ENCODE measurements at regions not wholly inside any gene's neighbourhood (a gene's known extent, or its start where the extent isn't known, plus 50 kb on each side); places are given as distances from the start of the nearest gene placed in this dataset.

DNA sequence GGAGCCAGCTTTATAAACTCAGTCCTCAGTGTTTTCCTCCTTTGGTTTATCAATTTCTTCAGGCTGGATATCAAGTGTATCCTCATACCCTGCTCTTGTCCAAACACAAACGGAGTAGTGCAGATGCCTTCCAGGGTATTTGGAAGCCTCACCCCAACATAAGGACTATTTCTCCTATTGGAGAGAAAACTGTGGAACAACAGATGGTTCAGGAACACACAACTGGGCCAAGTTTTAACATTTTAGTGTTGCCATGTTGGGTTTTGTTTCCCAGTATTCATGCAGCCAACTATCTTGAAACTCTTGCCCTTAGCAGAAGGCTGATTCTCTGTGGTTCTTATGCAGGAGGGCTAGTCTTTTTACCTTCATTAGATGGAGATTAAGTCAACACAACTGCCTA lies 398.1 kb downstream of the GABRB3 start:
- DNase-seq, result no peak

DNA sequence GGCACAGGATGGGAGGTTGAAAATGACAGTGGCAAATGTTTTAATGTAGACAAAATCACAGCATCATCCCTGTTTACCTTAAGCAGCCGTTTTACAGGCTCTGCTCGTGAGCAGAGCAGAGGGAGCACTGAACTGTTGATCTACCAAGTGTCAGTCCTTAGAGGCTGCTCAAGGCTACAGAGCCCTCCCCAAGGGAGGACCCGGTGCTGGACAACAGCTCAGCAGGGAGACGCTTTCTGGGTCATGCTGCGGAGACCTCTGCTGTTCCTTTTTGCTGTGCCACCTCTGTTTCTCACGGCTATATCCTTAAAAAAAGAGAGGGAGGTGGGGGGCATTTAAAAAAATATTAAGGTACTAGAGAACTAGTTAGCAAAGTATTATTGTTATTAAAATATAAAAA lies 400.2 kb downstream of the GABRB3 start:
- no peak for DNase-seq

DNA sequence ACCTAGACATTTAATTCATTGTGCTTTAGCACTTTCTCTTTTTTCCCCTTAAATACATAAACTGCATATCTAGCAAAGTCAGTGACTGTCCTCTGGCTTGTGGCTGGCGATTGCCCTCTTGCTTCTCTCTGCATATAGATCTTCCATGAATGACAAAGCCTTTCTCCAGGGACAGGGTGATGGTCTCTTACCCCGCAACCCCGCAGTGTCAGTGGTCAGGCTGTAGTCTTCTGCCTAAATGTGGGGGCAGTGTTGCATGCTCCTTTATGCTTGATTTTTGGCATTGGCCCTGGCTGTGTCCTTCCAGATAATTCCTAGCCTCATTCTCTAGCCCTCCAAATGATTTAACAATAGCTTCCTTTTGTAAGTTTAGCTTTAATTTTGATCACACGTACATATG lies 407.8 kb downstream of the GABRB3 start:
- DNase-seq, result no peak

- DNase-seq, result no peak
These were observed 413.0 kb downstream of the GABRB3 start for GRCh38 chr15:26359855-26360254.

- no peak for DNase-seq
These were observed 414.2 kb downstream of the GABRB3 start for GRCh38 chr15:26358708-26359107.

- DNase-seq, result no peak
These were observed 415.2 kb downstream of the GABRB3 start for GRCh38 chr15:26357653-26358052.

DNA sequence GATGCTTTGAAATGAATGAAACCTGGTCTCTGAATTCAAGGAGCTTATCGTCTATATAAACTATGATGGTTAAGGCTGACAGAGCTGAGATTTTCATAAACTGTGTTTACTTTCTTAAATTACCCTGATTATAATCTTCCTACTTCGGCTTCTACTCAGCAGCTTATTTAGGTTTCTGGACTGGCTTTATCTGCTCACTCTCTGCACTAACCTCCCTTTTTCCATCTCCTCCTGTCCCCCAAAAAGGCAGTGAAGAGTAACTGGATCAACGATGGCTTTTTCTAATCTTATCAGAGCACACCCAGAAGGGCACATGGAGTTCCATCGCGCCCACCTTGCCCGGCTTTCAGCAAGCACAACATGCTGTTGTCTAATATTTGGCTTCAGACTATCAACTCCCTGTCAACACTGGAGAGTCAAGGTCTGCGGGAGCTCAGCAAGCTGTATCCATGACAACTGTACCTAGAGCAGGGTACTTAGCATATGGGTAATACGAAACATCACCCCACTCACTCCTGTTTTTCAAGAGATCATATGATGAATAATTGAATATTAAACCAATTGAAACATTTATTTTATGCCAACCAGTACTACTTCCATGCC lies 417.3 kb downstream of the GABRB3 start:
- DNase-seq, result no peak

DNA sequence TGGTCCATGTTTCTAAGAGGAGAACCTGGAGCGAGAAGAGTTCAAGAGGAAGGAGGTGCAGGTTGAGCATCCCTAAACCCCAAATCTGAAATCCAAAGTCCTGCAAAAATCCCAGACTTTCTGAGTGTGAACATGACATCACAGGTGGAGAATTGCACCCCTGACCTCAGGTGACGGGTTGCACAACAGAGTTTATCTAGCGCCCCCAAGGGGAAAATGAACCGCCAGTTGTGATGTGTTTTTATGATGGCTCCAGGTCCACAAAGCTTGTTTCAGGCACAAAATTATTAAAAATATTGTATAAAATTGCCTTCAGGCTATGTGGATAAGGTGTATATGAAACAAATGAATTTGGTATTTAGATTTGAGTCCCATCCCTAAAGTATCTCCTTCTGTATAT lies 420.0 kb downstream of the GABRB3 start:
- DNase-seq, result no peak

DNA sequence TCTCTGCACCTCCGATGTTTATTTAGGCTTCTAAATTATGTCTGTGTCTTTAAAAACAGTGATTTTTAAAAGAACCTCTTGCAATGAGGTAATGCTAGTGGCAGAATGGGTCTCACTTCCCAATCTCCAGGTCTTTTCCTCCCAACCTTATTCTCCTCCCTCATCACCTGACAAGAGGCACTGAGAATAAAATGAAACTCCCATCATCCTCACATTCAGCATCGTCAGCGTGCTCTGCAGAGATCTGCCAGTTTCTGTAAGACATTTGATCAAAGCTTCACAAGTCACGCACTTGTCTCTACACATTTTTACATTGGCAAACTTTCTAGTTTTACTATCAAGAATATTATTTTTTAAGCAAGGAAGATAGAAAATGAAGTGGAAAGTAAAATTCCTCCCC lies 420.5 kb downstream of the GABRB3 start:
- DNase-seq, result no peak

DNA sequence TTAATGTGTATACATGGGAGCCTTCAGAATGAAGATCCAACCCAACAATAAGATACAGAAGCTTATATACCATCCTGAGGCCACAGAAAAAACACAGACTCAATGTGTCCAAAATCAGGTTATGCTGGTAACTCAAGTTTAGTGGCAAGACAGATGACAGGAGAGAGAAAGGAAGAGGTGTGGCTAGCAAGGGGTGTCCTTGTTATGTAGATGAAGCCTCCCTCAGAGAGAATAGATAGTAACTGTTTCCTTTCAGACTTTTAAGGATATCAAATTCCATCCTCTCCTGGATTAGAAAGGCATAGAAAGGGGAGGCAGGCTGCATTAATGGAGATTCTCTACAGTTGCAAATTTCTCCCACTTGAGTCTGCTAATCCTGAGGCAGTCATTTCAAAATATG lies 447.4 kb downstream of the GABRB3 start:
- DNase-seq, result no peak

DNA sequence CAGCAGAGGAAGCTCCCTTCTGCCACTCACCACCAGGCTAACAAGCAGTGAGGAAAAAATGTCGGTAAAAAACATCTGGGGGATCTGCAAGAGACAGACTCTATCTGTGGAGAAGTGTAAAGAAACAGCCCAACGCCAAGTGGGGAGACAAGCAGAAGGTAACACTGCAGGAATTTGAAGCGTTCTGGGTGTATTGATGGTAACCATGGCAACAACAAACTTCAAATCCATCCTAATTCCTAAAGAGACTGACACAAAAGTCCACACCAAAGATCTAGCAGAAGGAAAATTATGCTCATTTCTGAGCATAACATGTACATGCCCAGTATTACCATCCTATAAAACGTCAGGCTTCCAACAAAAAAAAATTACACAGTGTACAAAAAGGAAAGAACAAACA lies 449.3 kb downstream of the GABRB3 start:
- DNase-seq, result no peak

GRCh38 chr15:26318689-26319088 lies 454.2 kb downstream of the GABRB3 start:
- DNase-seq, result no peak

GRCh38 chr15:26314577-26314976 lies 451.4 kb upstream of the ATP10A start:
- no peak for DNase-seq

DNA sequence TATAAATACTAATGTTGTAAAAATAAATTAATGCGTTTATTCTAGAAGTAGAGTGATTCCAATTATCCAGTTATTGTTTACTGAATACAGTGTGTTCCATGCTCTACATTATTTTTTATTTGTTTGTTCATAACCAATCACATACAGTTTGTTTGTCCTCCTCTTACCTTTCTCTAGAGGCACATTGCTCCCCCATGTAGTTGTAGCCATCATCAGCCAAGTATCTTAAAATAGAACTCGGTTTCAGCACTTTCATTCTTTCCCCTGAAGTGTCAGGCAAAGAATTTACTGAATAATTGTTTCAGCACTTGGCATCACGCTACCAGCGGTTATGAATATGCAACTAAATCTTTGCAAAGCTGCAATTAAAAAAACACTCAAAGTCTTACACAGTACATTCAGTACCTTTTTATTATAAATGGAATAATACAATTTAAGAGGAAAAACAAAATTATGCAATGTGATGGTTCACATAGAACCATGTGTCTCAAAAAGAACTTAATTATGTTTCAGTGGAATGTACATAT lies 448.6 kb upstream of the ATP10A start:
- DNase-seq, result no peak

DNA sequence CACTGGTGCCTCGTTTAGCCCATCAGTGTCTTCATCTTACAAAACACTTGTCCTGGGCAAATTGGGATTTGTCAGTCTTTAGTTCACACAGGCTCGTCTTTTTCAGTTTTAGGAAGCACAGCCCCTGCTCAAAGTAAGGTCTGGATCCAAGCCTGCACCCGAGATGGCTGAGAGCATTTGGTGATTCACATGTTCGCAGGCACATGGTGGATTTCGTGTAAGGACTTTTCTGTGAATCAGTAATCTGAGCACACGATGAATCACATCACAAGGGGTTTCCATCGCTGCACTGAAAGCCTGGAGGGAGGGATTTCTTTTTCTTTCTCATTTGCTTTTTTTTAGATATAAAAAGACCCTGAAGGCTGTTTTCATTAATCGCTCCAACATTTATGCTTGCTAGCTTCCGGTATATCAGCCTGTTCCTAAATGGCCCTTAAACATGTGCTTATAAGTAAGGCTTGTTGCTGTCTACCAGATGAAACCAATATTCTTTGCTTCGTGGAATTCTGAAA lies 435.6 kb upstream of the ATP10A start:
- no peak for DNase-seq

- no peak for DNase-seq
These were observed 435.0 kb upstream of the ATP10A start for GRCh38 chr15:26298010-26298658.

DNA sequence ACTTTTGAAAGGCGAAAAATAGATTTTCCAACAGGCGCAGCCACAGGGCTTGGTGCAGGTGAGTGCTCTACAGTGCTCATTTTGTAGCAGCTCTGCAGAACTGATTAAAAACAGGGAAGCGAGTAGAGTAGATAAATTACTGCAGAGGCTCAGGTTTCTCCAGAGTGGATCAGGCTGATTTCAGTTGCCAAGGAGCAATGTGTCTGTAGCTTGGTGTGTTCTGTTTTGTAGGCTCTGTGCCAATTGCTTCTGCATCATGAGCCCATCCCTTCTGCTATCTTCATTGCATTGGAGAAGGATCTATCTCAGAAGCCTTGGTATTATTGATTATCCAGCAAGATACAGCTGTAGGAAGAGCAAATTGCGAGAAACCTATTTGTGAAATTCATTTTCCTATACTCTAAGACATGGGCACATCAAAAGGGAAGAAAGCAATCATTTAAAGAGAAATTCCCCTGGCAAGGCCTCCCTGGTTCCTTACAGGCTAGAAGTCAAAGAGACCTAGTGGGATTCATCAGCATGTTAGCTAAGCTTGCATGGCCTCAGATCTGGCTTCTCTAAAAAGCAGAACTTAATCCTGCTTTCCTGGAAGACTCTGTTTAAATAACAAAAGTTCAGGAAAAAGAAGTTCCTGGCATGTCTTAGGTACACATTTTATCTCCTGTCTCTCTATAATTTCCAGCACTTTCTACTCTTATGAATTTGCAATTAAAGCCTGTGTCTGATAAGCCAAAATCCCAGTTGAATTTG lies 432.4 kb upstream of the ATP10A start:
- no peak for DNase-seq

DNA sequence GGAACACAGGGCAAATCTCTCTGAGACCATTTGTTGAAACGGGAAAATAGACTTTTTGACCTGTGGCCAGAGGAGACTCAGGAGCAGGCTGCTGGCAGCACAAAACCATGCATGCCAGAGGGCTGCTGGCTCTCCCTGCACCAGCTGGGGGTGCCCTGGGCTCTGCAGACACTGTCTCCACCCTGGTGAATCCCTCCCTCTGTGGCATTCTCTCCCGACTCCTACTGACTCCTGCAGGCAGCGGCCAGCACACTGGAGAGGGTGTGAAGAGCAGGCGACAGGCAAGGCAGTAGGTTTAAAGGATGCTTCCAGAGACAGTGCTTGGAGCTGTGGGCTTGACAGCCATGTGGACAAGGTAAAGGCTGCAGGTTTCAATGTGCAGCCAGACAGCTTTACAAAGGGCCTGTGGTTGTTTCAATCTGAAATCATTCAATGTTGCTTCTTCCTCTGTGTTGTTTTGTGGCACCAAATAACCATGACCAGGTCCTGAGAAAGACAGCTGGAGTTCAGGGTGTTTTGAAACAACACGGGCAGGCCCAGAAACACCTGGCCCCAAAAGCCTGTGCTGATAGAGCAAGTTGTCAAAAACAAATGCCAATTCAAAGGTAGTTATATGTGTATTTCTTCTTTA lies 431.0 kb upstream of the ATP10A start:
- DNase-seq, result no peak

GRCh38 chr15:26287381-26287780 lies 424.3 kb upstream of the ATP10A start:
- no peak for DNase-seq

DNA sequence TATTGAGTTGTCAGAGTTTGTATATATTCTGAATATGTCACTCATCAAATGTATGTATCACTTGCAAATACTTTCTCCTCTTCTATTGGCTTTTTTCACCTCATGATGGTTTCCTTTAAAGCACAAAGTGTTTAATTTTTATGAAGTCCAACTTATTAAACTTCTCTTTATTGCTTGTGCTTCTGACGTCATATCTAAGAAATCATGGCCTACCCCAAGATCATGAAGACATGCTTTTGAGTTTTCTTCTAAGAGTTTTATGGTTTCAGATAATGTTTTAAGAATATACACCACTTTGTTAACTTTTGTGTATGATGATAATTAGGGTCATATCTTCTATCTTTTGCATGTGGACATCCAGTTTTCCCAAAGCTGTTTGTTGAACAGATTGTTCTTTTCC lies 417.2 kb upstream of the ATP10A start:
- DNase-seq, result no peak

GRCh38 chr15:26261966-26262365 lies 398.8 kb upstream of the ATP10A start:
- DNase-seq, result no peak

DNA sequence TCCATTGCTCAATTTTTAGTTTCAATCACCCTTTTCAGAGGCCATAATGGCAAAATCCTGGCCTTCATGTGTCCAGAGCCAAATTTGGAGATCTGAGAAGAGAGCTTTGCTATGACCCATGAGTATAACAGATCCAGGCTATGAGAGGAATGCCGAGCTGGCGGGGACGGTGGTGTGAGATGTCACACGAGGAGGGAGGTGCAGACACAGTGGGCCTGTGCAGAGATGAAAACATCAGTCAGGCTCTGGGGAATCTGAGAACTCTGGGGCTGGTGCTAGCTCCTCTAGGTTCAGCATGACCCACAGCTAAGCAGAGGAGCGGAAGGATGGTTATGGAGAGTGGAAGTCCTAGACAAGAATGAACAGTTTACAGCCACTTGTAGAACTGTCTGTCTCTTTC lies 398.3 kb upstream of the ATP10A start:
- DNase-seq, result no peak

DNA sequence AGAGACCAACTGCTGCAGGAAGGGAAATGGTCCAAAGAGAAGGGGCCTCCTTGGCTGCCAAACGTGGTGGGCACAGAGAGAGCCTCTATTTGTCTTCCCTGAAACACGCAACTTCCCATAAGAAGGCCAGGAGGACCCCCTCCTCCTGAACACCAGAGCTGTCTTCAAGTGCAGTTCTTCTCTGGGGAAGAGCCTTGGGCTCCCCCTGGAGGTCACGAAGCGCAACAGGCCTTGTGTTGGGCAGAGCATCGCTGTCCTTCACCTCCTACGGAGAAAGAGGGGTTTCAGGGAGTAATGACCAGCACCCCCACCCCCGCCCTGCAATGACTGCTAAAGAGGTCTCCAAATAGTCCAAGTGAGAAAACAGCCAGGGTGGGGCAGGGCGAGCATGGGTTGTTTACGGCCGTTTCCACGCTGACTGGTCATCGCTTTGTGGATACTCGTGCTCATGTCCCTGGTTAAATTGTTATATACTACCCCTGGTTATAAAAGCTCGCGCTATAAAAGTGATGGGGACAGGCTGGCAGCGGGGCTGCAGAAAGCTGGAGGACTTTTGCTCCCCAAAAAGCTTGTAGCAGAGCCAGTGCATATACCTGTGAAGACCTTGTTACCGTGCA lies 397.5 kb upstream of the ATP10A start:
- no peak for DNase-seq
